ENCODE measurements at regions not wholly inside any gene's neighbourhood (a gene's known extent, or its start where the extent isn't known, plus 50 kb on each side); places are given as distances from the start of the nearest gene placed in this dataset.

GRCh38 chr22:42326301-42326700, 55.8 kb upstream of the TCF20 start:
- Histone ChIP-seq H3K9me2 (replicated peaks; ENCODE audit: low read depth, low read length) (no peaks in the 10 kb centered on the region), H3K9ac (ENCODE audit: low read depth, low read length, poor library complexity, severe bottlenecking) (peak overlapping the region; percentile 53), H3K36me3 (ENCODE audit: insufficient read depth, low read length) (no peaks in the 10 kb centered on the region), H3K4me2 (ENCODE audit: low read depth, low read length, poor library complexity, severe bottlenecking) (peak overlapping the region; percentile 74), H2AFZ (ENCODE audit: low read length) (no peak overlapping the region), H3K79me2 (ENCODE audit: insufficient read depth, low read length) (peaks cover 52% of the 10 kb centered on the region), H3K9me3 (ENCODE audit: insufficient read depth, low read depth, low read length) (no peaks in the 10 kb centered on the region), H3K27me3 (ENCODE audit: insufficient read depth, low read length, poor library complexity, severe bottlenecking) (no peaks in the 10 kb centered on the region), H4K20me1 (ENCODE audit: insufficient read depth, low read length, poor library complexity, severe bottlenecking) (no peaks in the 10 kb centered on the region), H3K4me1 (ENCODE audit: insufficient read depth, low read length, poor library complexity, severe bottlenecking) (peaks cover 69% of the 10 kb centered on the region), H3F3A (ENCODE audit: low read depth) (peaks cover 4% of the 10 kb centered on the region), H3K4me3 (ENCODE audit: low read length, poor library complexity, severe bottlenecking) (peak overlapping the region; percentile 64)
- TF ChIP-seq CTCF (conservative IDR thresholded peaks at IDR 0.05; ENCODE audit: low read length) (no peak), EZH2phosphoT487 (IDR thresholded peaks at IDR 0.05; ENCODE audit: borderline replicate concordance) (no peak)

GRCh38 chr22:42324990-42325710, 54.7 kb upstream of the TCF20 start:
- Histone ChIP-seq H3K79me2 (ENCODE audit: insufficient read depth, low read length) (peaks cover 52% of the 10 kb centered on the region), H3K36me3 (ENCODE audit: insufficient read depth, low read length) (no peaks in the 10 kb centered on the region), H3K4me3 (ENCODE audit: low read length, poor library complexity, severe bottlenecking) (peak overlapping the region; percentile 64), H3K9me3 (ENCODE audit: insufficient read depth, low read depth, low read length) (no peaks in the 10 kb centered on the region), H3K4me2 (ENCODE audit: low read depth, low read length, poor library complexity, severe bottlenecking) (peak overlapping the region; percentile 74), H3K4me1 (ENCODE audit: insufficient read depth, low read length, poor library complexity, severe bottlenecking) (peaks cover 63% of the 10 kb centered on the region), H4K20me1 (ENCODE audit: insufficient read depth, low read length, poor library complexity, severe bottlenecking) (no peaks in the 10 kb centered on the region), H3K27me3 (ENCODE audit: insufficient read depth, low read length, poor library complexity, severe bottlenecking) (no peaks in the 10 kb centered on the region), H3F3A (ENCODE audit: low read depth) (peaks cover 4% of the 10 kb centered on the region), H3K9ac (ENCODE audit: low read depth, low read length, poor library complexity, severe bottlenecking) (peak overlapping the region; percentile 53), H3K9me2 (replicated peaks; ENCODE audit: low read depth, low read length) (no peaks in the 10 kb centered on the region), H2AFZ (ENCODE audit: low read length) (peak overlapping the region; percentile 6)
- TF ChIP-seq CTCF (conservative IDR thresholded peaks at IDR 0.05; ENCODE audit: low read length) (no peak), EZH2phosphoT487 (IDR thresholded peaks at IDR 0.05; ENCODE audit: borderline replicate concordance) (no peak)

DNA sequence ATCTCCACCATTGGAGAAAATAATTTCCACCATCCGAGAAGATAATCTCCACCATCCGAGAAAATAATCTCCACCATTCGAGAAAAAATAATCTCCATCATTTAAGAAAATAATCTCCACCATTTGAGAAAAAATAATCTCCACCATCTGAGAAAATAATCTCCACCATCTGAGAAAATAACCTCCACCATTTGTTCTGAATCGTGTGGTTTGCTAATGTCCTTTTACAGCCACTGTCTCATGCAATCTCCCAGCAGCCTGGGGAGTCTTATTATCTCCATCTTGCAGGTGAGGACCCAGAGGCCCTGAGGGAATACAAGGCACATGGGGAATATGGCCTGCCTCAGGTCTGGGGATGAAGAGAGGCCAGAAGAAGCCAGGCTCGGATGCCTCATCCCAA, 54.1 kb upstream of the TCF20 start:
- Histone ChIP-seq H3K4me3 (ENCODE audit: low read length, poor library complexity, severe bottlenecking) (peak overlapping the region; percentile 64), H3K4me1 (ENCODE audit: insufficient read depth, low read length, poor library complexity, severe bottlenecking) (peaks cover 57% of the 10 kb centered on the region), H3K36me3 (ENCODE audit: insufficient read depth, low read length) (no peaks in the 10 kb centered on the region), H2AFZ (ENCODE audit: low read length) (peak overlapping the region; percentile 6; the same call in 1 of the 2 replicates), H3K9me3 (ENCODE audit: insufficient read depth, low read depth, low read length) (no peaks in the 10 kb centered on the region), H3K9me2 (replicated peaks; ENCODE audit: low read depth, low read length) (no peaks in the 10 kb centered on the region), H3F3A (ENCODE audit: low read depth) (peaks cover 4% of the 10 kb centered on the region), H3K9ac (ENCODE audit: low read depth, low read length, poor library complexity, severe bottlenecking) (peak overlapping the region; percentile 53), H4K20me1 (ENCODE audit: insufficient read depth, low read length, poor library complexity, severe bottlenecking) (no peaks in the 10 kb centered on the region), H3K79me2 (ENCODE audit: insufficient read depth, low read length) (peaks cover 50% of the 10 kb centered on the region), H3K4me2 (ENCODE audit: low read depth, low read length, poor library complexity, severe bottlenecking) (peak overlapping the region; percentile 74), H3K27me3 (ENCODE audit: insufficient read depth, low read length, poor library complexity, severe bottlenecking) (no peaks in the 10 kb centered on the region)
- no peak for TF ChIP-seq CTCF (conservative IDR thresholded peaks at IDR 0.05; ENCODE audit: low read length)
- TF ChIP-seq EZH2phosphoT487 (IDR thresholded peaks at IDR 0.05; ENCODE audit: borderline replicate concordance): no peak

Data from Loucy (cell line).